ENCODE measurements at regions not wholly inside any gene's neighbourhood (a gene's known extent, or its start where the extent isn't known, plus 50 kb on each side); places are given as distances from the start of the nearest gene placed in this dataset.

GRCh38 chr18:67282796-67283195 lies 233.7 kb downstream of the DSEL start:
- Histone ChIP-seq H3K4me2 (no peak overlapping the region), H4K20me1 (ENCODE audit: low read depth) (no peaks in the 10 kb centered on the region), H3K4me3 (no peak overlapping the region), H3K9me3 (ENCODE audit: low read depth) (no peaks in the 10 kb centered on the region), H3K36me3 (no peaks in the 10 kb centered on the region), H3K27ac (no peak overlapping the region), H3K4me1 (no peaks in the 10 kb centered on the region), H2AFZ (replicated peaks) (peak overlapping the region; percentile 8), H3F3A (ENCODE audit: low read depth) (no peaks in the 10 kb centered on the region), H3K79me2 (ENCODE audit: low read depth) (no peaks in the 10 kb centered on the region), H3K9ac (no peak overlapping the region), H3K27me3 (no peaks in the 10 kb centered on the region)
- Mint-ChIP-seq H3K36me3 (no peaks in the 10 kb centered on the region), H3K4me3 (no peak overlapping the region), H3K27me3 (ENCODE audit: insufficient read depth, low read depth) (no peaks in the 10 kb centered on the region), H3K9me3 (no peaks in the 10 kb centered on the region), H3K27ac (no peak overlapping the region), H3K4me1 (peaks cover 2% of the 10 kb centered on the region)
- DNase-seq (ENCODE audit: low spot score) = no peak
- TF ChIP-seq CTCF (IDR thresholded peaks at IDR 0.05) (no peak), EZH2phosphoT487 (IDR thresholded peaks at IDR 0.05) (no peak), EZH2 (IDR thresholded peaks at IDR 0.05) (no peak)

GRCh38 chr18:67281746-67282145 lies 234.8 kb downstream of the DSEL start:
- H4K20me1 ChIP-seq (ENCODE audit: low read depth) = no peaks in the 10 kb centered on the region
- no peaks in the 10 kb centered on the region for H3K27me3 ChIP-seq
- Mint-ChIP-seq H3K9me3 (no peaks in the 10 kb centered on the region), H3K4me1 (peaks cover 2% of the 10 kb centered on the region), H3K27me3 (ENCODE audit: insufficient read depth, low read depth) (no peaks in the 10 kb centered on the region), H3K36me3 (no peaks in the 10 kb centered on the region), H3K4me3 (no peak overlapping the region), H3K27ac (no peak overlapping the region)
- H3K4me2 ChIP-seq = no peak overlapping the region
- H3K79me2 ChIP-seq (ENCODE audit: low read depth) = no peaks in the 10 kb centered on the region
- no peak for TF ChIP-seq CTCF (IDR thresholded peaks at IDR 0.05)
- no peak for TF ChIP-seq EZH2 (IDR thresholded peaks at IDR 0.05)
- TF ChIP-seq EZH2phosphoT487 (IDR thresholded peaks at IDR 0.05) = no peak
- no peak for DNase-seq (ENCODE audit: low spot score)
- H3K9me3 ChIP-seq (ENCODE audit: low read depth) = no peaks in the 10 kb centered on the region
- H3F3A ChIP-seq (ENCODE audit: low read depth) = no peaks in the 10 kb centered on the region
- no peak overlapping the region for H3K27ac ChIP-seq
- no peak overlapping the region for H3K9ac ChIP-seq
- H3K4me3 ChIP-seq = no peak overlapping the region
- H2AFZ ChIP-seq (replicated peaks) = no peak overlapping the region
- no peaks in the 10 kb centered on the region for H3K36me3 ChIP-seq
- H3K4me1 ChIP-seq = no peaks in the 10 kb centered on the region

GRCh38 chr18:67280486-67281242 lies 235.9 kb downstream of the DSEL start:
- H3K4me1 Mint-ChIP-seq = peaks cover 2% of the 10 kb centered on the region
- no peaks in the 10 kb centered on the region for H3K4me1 ChIP-seq

More at GRCh38 chr18:67280486-67281242, 235.9 kb downstream of the DSEL start:
- no peaks in the 10 kb centered on the region for H3K27me3 Mint-ChIP-seq (ENCODE audit: insufficient read depth, low read depth)
- H3K27ac Mint-ChIP-seq = no peak overlapping the region
- H3K4me3 Mint-ChIP-seq = no peak overlapping the region
- H3K27ac ChIP-seq = no peak overlapping the region
- H3F3A ChIP-seq (ENCODE audit: low read depth) = no peaks in the 10 kb centered on the region
- no peaks in the 10 kb centered on the region for H3K27me3 ChIP-seq
- no peaks in the 10 kb centered on the region for H3K79me2 ChIP-seq (ENCODE audit: low read depth)
- no peak overlapping the region for H3K4me2 ChIP-seq
- H3K9ac ChIP-seq = no peak overlapping the region
- TF ChIP-seq CTCF (IDR thresholded peaks at IDR 0.05) = no peak
- no peak for TF ChIP-seq EZH2 (IDR thresholded peaks at IDR 0.05)
- no peak overlapping the region for H2AFZ ChIP-seq (replicated peaks)
- H3K4me3 ChIP-seq = no peak overlapping the region
- H3K9me3 ChIP-seq (ENCODE audit: low read depth) = no peaks in the 10 kb centered on the region
- H3K36me3 ChIP-seq = no peaks in the 10 kb centered on the region
- DNase-seq (ENCODE audit: low spot score) = no peak
- no peaks in the 10 kb centered on the region for H3K9me3 Mint-ChIP-seq
- no peaks in the 10 kb centered on the region for H3K36me3 Mint-ChIP-seq
- no peaks in the 10 kb centered on the region for H4K20me1 ChIP-seq (ENCODE audit: low read depth)
